BLaER1 (cell line): ENCODE measurements at regions not wholly inside any gene's neighbourhood (a gene's known extent, or its start where the extent isn't known, plus 50 kb on each side); places are given as distances from the start of the nearest gene placed in this dataset.
"Not testable (repeated sequence)": the region's sequence is repeated elsewhere in the genome, so short reads cannot be mapped to it uniquely, and the experiment has no call there.

Experiments
- H3K27ac ChIP-seq: shearing (Covaris generic); formaldehyde crosslinking; 2 replicates; pipeline ENCODE4 v1.8.1; 2022
- H3K27me3 ChIP-seq: shearing (Covaris generic); formaldehyde crosslinking; 2 replicates; pipeline ENCODE4 v1.8.1; 2022
- H3K36me3 ChIP-seq: shearing (Covaris generic); formaldehyde crosslinking; 2 replicates; pipeline ENCODE4 v1.8.1; 2022
- H3K4me1 ChIP-seq: shearing (Covaris generic); formaldehyde crosslinking; 2 replicates; pipeline ENCODE4 v1.8.1; 2022
- H3K4me2 ChIP-seq: shearing (Covaris generic); formaldehyde crosslinking; 2 replicates; pipeline ENCODE4 v1.8.1; 2022
- H3K4me3 ChIP-seq: shearing (Covaris generic); formaldehyde crosslinking; 2 replicates; pipeline ENCODE4 v1.8.1; 2022
- H3K9ac ChIP-seq: shearing (Covaris generic); formaldehyde crosslinking; 2 replicates; pipeline ENCODE4 v1.8.1; 2022
- H3K9me3 ChIP-seq: shearing (Covaris generic); formaldehyde crosslinking; 2 replicates; pipeline ENCODE4 v1.8.1; 2022
- H4K20me1 ChIP-seq: shearing (Covaris generic); formaldehyde crosslinking; 2 replicates; pipeline ENCODE4 v1.8.1; 2022
- Cebpa-rat ChIP-seq: shearing (Covaris generic); IDR thresholded peaks from 2 replicates; pipeline ENCODE4 v1.8.1; 2022

DNA sequence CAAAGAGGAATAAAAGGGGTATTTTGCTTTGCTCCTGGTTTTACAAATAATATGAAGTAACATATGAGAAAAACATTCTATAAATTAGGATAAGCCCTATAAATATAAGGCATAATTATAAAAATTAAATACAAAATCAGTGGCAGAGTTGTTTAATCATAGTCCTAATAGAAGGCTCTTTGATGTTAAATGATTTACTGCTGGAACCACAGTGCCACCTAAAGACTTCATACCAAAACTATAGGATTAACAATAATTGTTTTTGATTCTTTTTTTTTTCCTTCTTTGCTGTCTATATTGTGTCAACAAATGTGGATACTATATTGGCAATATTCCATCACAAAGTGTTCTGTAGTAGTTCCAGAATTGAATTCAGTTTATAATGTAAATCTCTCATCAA, 837.7 kb upstream of the SLC39A10 start:
- Histone ChIP-seq H3K27me3 (no peaks in the 10 kb centered on the region), H3K4me2 (no peak overlapping the region)

GRCh38 chr2:194815475-194815874, 841.6 kb upstream of the SLC39A10 start:
- Histone ChIP-seq H3K36me3 (no peaks in the 10 kb centered on the region), H3K9ac (no peak overlapping the region), H3K27me3 (no peaks in the 10 kb centered on the region), H3K4me2 (no peak overlapping the region), H3K4me1 (no peaks in the 10 kb centered on the region), H3K27ac (no peak overlapping the region), H4K20me1 (no peaks in the 10 kb centered on the region), H3K4me3 (no peak overlapping the region), H3K9me3 (no peaks in the 10 kb centered on the region)
- TF ChIP-seq Cebpa-rat: no peak

More for the DNA sequence above, 837.7 kb upstream of the SLC39A10 start:
- Histone ChIP-seq H3K4me3 (no peak overlapping the region), H3K27ac (no peak overlapping the region), H3K4me1 (no peaks in the 10 kb centered on the region), H4K20me1 (no peaks in the 10 kb centered on the region), H3K9me3 (no peaks in the 10 kb centered on the region), H3K9ac (no peak overlapping the region), H3K36me3 (no peaks in the 10 kb centered on the region)
- no peak for TF ChIP-seq Cebpa-rat

GRCh38 chr2:194802589-194802988, 854.4 kb upstream of the SLC39A10 start:
- Histone ChIP-seq H3K36me3 (no peaks in the 10 kb centered on the region), H3K9me3 (no peaks in the 10 kb centered on the region), H3K27me3 (no peaks in the 10 kb centered on the region), H3K9ac (no peak overlapping the region), H3K4me3 (no peak overlapping the region), H3K4me2 (no peak overlapping the region), H4K20me1 (no peaks in the 10 kb centered on the region), H3K27ac (no peak overlapping the region), H3K4me1 (no peaks in the 10 kb centered on the region)
- no peak for TF ChIP-seq Cebpa-rat

GRCh38 chr2:194787071-194787470, 870.0 kb upstream of the SLC39A10 start:
- H3K27me3 ChIP-seq, H3K27ac ChIP-seq, H4K20me1 ChIP-seq, H3K36me3 ChIP-seq, H3K4me2 ChIP-seq, H3K9ac ChIP-seq, H3K4me1 ChIP-seq, H3K4me3 ChIP-seq, H3K9me3 ChIP-seq: not testable (repeated sequence)

DNA sequence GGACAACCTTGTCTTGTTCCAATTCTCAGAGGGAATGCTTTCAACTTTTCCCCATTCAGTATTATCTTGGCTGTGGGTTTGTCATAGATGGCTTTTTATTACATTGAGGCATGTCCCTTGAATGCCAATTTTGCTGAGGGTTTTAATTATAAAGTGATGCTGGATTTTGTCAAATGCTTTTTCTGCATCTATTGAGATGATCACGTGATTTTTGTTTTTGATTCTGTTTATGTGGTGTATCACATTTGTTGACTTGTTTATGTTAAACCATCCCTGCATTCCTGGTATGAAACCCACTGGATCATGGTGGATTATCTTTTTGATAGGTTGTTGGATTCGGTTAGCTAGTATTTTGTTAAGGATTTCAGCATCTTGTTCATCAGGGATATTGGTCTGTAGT, 885.6 kb upstream of the SLC39A10 start:
- H3K27me3 ChIP-seq, H3K4me1 ChIP-seq, H3K9me3 ChIP-seq, H3K9ac ChIP-seq, H4K20me1 ChIP-seq, H3K27ac ChIP-seq, H3K4me3 ChIP-seq, H3K4me2 ChIP-seq, H3K36me3 ChIP-seq: not testable (repeated sequence)

DNA sequence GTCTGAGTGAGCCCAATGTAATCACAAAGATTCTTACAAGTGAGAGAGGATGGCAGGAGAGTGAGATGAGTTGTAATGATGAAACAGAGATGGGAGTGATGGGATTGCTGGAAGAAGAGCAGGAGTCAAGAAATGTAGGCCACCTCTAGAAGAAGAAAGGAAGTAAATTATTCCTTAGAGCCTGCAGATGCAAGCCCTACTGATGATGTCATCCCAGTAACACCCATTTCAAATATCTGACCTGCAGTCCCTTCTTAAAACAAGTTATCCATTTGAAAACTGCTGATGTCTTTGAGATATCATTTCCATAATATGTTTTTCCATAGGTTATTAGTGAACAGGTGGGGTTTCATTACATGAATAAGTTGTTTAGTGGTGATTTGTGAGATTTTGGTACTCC, 888.0 kb upstream of the SLC39A10 start:
- Histone ChIP-seq H3K36me3 (no peaks in the 10 kb centered on the region), H3K4me2 (no peak overlapping the region), H4K20me1 (no peaks in the 10 kb centered on the region), H3K27me3 (no peaks in the 10 kb centered on the region), H3K9ac (no peak overlapping the region), H3K4me1 (no peaks in the 10 kb centered on the region), H3K27ac (no peak overlapping the region), H3K4me3 (no peak overlapping the region), H3K9me3 (no peaks in the 10 kb centered on the region)
- no peak for TF ChIP-seq Cebpa-rat

DNA sequence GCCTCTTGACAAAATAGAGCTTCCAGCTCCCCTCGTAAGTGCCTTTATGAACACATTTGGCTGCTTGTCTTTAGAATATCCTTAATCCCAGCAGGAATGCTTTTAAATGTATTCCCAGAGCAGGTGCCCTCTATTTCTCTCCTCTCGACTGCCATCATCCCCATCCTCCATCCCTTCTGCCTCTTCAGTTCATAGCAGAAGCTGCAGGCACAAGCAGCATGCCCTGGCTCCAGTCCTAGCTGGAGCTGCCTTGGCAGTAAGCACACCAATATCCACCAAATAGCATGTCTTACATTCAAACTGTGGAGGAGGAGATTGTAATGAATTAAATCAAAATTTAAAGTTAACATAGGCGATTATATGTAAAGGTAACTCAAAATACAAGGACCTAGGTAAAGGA, 891.3 kb upstream of the SLC39A10 start:
- Histone ChIP-seq H3K4me2 (no peak overlapping the region), H3K9me3 (no peaks in the 10 kb centered on the region), H3K4me3 (no peak overlapping the region), H3K9ac (no peak overlapping the region), H3K27me3 (no peaks in the 10 kb centered on the region), H3K4me1 (no peaks in the 10 kb centered on the region), H3K27ac (no peak overlapping the region), H4K20me1 (no peaks in the 10 kb centered on the region), H3K36me3 (no peaks in the 10 kb centered on the region)
- no peak for TF ChIP-seq Cebpa-rat

GRCh38 chr2:194750926-194751325, 906.1 kb upstream of the SLC39A10 start:
- no peak overlapping the region for H3K9ac ChIP-seq
- H3K4me2 ChIP-seq: no peak overlapping the region
- no peak overlapping the region for H3K27ac ChIP-seq
- TF ChIP-seq Cebpa-rat: no peak
- no peaks in the 10 kb centered on the region for H3K36me3 ChIP-seq
- no peaks in the 10 kb centered on the region for H3K9me3 ChIP-seq
- no peak overlapping the region for H3K4me3 ChIP-seq
- H3K27me3 ChIP-seq: no peaks in the 10 kb centered on the region
- H3K4me1 ChIP-seq: no peaks in the 10 kb centered on the region
- H4K20me1 ChIP-seq: no peaks in the 10 kb centered on the region

- no peak overlapping the region for H3K9ac ChIP-seq
- no peak overlapping the region for H3K27ac ChIP-seq
- H3K4me3 ChIP-seq: no peak overlapping the region
- H4K20me1 ChIP-seq: no peaks in the 10 kb centered on the region
- H3K4me2 ChIP-seq: no peak overlapping the region
- no peaks in the 10 kb centered on the region for H3K9me3 ChIP-seq
- TF ChIP-seq Cebpa-rat: no peak
- no peaks in the 10 kb centered on the region for H3K36me3 ChIP-seq
- H3K4me1 ChIP-seq: no peaks in the 10 kb centered on the region
- H3K27me3 ChIP-seq: no peaks in the 10 kb centered on the region
These were observed 911.4 kb upstream of the SLC39A10 start for GRCh38 chr2:194745557-194746146.

DNA sequence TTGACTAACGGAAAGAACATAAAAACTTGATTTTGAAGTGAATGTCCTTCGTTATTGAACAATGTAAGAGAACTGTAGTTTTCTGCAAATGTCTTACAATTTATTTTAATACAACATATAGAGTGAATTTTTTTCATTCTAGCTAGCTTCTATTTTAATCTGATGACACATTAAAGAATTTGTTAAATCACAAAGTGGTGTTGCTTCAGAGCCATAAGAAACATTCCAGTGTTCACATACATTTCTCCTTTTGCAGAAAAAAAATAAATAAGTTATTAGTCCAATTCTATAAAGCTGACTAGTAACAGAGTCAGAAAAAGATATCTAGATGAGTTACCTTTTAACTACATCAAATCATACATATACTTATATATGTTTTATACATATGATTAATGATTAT, 914.3 kb upstream of the SLC39A10 start:
- Histone ChIP-seq H3K9ac (no peak overlapping the region), H3K9me3 (no peaks in the 10 kb centered on the region), H3K4me3 (no peak overlapping the region), H4K20me1 (no peaks in the 10 kb centered on the region), H3K27me3 (no peaks in the 10 kb centered on the region), H3K27ac (no peak overlapping the region), H3K4me2 (no peak overlapping the region), H3K4me1 (no peaks in the 10 kb centered on the region), H3K36me3 (no peaks in the 10 kb centered on the region)
- no peak for TF ChIP-seq Cebpa-rat

GRCh38 chr2:194739217-194739616, 917.8 kb upstream of the SLC39A10 start:
- Histone ChIP-seq H3K27ac (no peak overlapping the region), H3K9me3 (no peaks in the 10 kb centered on the region), H3K27me3 (no peaks in the 10 kb centered on the region), H3K4me1 (no peaks in the 10 kb centered on the region), H3K9ac (no peak overlapping the region), H4K20me1 (no peaks in the 10 kb centered on the region), H3K36me3 (no peaks in the 10 kb centered on the region), H3K4me2 (no peak overlapping the region), H3K4me3 (no peak overlapping the region)
- no peak for TF ChIP-seq Cebpa-rat
